Mammary epithelial cell (primary cell): ENCODE measurements at regions not wholly inside any gene's neighbourhood (a gene's known extent, or its start where the extent isn't known, plus 50 kb on each side); places are given as distances from the start of the nearest gene placed in this dataset.

ENCODE experiments used
- CTCF ChIP-seq, 2 donors: IDR thresholded peaks in 1 of 2; conservative IDR thresholded peaks in 1 of 2; 2 replicates each; pipeline ENCODE4 v1.5.1; 2011 to 2012; ENCODE audit warnings: inconsistent platforms in 2 of 2, low read length in 2 of 2, mild to moderate bottlenecking in 2 of 2, control low read depth in 1 of 2, low read depth in 1 of 2; ENCODE audit not compliant: insufficient read depth in 1 of 2; ENCODE audit errors: extremely low read depth in 1 of 2
- EZH2 ChIP-seq: IDR thresholded peaks from 2 replicates; pipeline ENCODE4 v1.6.1; 2012; ENCODE audit warnings: low read length, inconsistent platforms, borderline replicate concordance

GRCh38 chr12:93168751-93169150 lies 209.0 kb upstream of the NUDT4 start:
- TF ChIP-seq CTCF (conservative IDR thresholded peaks at IDR 0.05 in 1 of 2, IDR thresholded peaks at IDR 0.05 in 1 of 2; ENCODE audit: extremely low read depth in 1 of 2, insufficient read depth in 1 of 2, low read depth in 1 of 2, low read length in 2 of 2) (no peak), EZH2 (no peak)
